ENCODE measurements at regions not wholly inside any gene's neighbourhood (a gene's known extent, or its start where the extent isn't known, plus 50 kb on each side); places are given as distances from the start of the nearest gene placed in this dataset.

DNA sequence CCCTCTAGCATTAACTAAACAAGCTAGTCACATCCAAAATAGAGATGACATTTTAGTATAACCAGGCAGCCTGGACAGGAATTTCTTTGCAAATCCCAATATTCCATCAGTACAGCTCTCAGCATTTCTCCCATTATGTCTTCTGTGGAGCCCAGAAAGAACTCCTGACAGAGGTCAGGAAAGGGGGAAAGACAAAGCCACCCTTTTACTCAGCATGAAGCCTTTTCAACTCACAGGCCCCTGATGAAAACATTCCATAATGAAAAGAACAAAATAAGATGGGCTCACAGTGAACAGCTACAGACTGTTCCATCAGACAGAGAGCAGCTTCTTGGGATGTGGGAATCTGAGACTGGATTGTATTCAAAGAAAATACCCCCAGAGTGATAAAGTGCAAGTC is 80.6 kb downstream of the TEX35 start:
- Histone ChIP-seq H4K91ac (replicated peaks; ENCODE audit: insufficient read length, low read length) (no peak overlapping the region), H3K9me3 (ENCODE audit: insufficient read depth in 2 of 2, low read depth in 1 of 2, low read length in 1 of 2) (peaks cover 0 to 3% of the 10 kb centered on the region in 2 experiments; a peak in 1 of 4 replicates), H3K9ac (replicated peaks in 1 of 4; ENCODE audit: extremely low read depth in 1 of 4, low read depth in 3 of 4, low read length in 3 of 4) (no peak overlapping the region), H3K27me3 (replicated peaks in 1 of 4; ENCODE audit: control insufficient read depth in 3 of 4, extremely low read depth in 1 of 4, insufficient read depth in 3 of 4, low read length in 3 of 4) (peaks cover 0 to 3% (median 0%) of the 10 kb centered on the region in 4 experiments; a peak in 1 of 7 replicates), H2BK5ac (ENCODE audit: low read depth, low read length) (no peak overlapping the region), H2BK120ac (replicated peaks; ENCODE audit: low read depth, low read length) (no peak overlapping the region), H4K20me1 (replicated peaks in 1 of 2; ENCODE audit: control insufficient read depth in 1 of 2, insufficient read depth in 2 of 2, low read length in 2 of 2) (no peaks in the 10 kb centered on the region), H3K4ac (replicated peaks; ENCODE audit: insufficient read length, low read depth, low read length) (no peak overlapping the region), H3K36me3 (ENCODE audit: control insufficient read depth in 2 of 4, insufficient read depth in 4 of 4, low read length in 3 of 4) (no peaks in the 10 kb centered on the region), H3K56ac (replicated peaks; ENCODE audit: insufficient read length, low read depth, low read length) (no peak overlapping the region), H3K4me2 (ENCODE audit: insufficient read depth in 1 of 2, low read depth in 2 of 2, low read length in 2 of 2) (no peak overlapping the region), H3K79me1 (ENCODE audit: low read depth, low read length) (no peaks in the 10 kb centered on the region), H3K23ac (ENCODE audit: insufficient read length) (no peak overlapping the region), H3K23me2 (ENCODE audit: low read depth, low read length) (no peaks in the 10 kb centered on the region), H3K18ac (ENCODE audit: extremely low read depth, low read length) (no peak overlapping the region), H3K14ac (ENCODE audit: insufficient read length) (no peak overlapping the region), H3K4me3 (ENCODE audit: extremely low read depth in 1 of 4, insufficient read depth in 2 of 4, low read depth in 3 of 4, low read length in 4 of 4) (no peak overlapping the region), H2AK5ac (ENCODE audit: low read depth, low read length) (no peak overlapping the region), H2BK20ac (ENCODE audit: low read length) (no peak overlapping the region), H3K27ac (ENCODE audit: low read depth, low read length) (no peak overlapping the region), H2BK15ac (ENCODE audit: low read length) (no peak overlapping the region), H3K79me2 (ENCODE audit: control insufficient read depth in 1 of 2, insufficient read depth in 2 of 2, low read length in 2 of 2) (no peaks in the 10 kb centered on the region), H4K5ac (ENCODE audit: insufficient read length, low read depth, low read length) (no peak overlapping the region), H3K4me1 (replicated peaks in 1 of 4; ENCODE audit: control insufficient read depth in 3 of 4, insufficient read depth in 4 of 4, low read length in 3 of 4) (0 out of 7 replicates have a peak, but pooled peaks cover 0 to 2% (median 0%) of the 10 kb centered on the region in 4 experiments), H2BK12ac (ENCODE audit: low read depth, low read length) (no peak overlapping the region), H2AFZ (ENCODE audit: low read length) (no peak overlapping the region), H4K8ac (ENCODE audit: extremely low read depth, insufficient read depth, low read length) (no peak overlapping the region)
- ChIA-PET POLR2A (ENCODE audit: partially characterized antibody) (interaction anchor here (1.0 kb wide), 1 partner anchor 26 kb away, joined by 3 read pairs; no protein-coding TSS in a partner anchor), CTCF (ENCODE audit: partially characterized antibody) (interaction anchor here (0.7 to 1.2 kb wide), 4 partner anchors 12 to 141 kb away, joined by 3 read pairs; no protein-coding TSS in a partner anchor)
- TF ChIP-seq CREB1 (IDR thresholded peaks at IDR 0.05): no peak
- TF ChIP-seq CBX5 (IDR thresholded peaks at IDR 0.05; ENCODE audit: low read depth, low read length): no peak
- TF ChIP-seq CEBPB (IDR thresholded peaks at IDR 0.05; ENCODE audit: low read depth, low read length): no peak
- no peak for TF ChIP-seq RAD21 (IDR thresholded peaks at IDR 0.05 in 1 of 2, conservative IDR thresholded peaks at IDR 0.05 in 1 of 2; ENCODE audit: low read depth in 2 of 2, low read length in 2 of 2)
- TF ChIP-seq PHF8 (conservative IDR thresholded peaks at IDR 0.05; ENCODE audit: low read depth, low read length): no peak
- TF ChIP-seq RFX5 (IDR thresholded peaks at IDR 0.05; ENCODE audit: borderline replicate concordance, low read depth, low read length): no peak
- TF ChIP-seq JUN (IDR thresholded peaks at IDR 0.05; ENCODE audit: low read depth, low read length): no peak
- no peak for TF ChIP-seq TBP (IDR thresholded peaks at IDR 0.05; ENCODE audit: low read depth, low read length)
- no peak for TF ChIP-seq CTBP2 (IDR thresholded peaks at IDR 0.05; ENCODE audit: borderline replicate concordance, insufficient read depth, insufficient read length, low read length)
- no peak for TF ChIP-seq RBBP5 (IDR thresholded peaks at IDR 0.05; ENCODE audit: borderline replicate concordance, low read depth, low read length)
- no peak for TF ChIP-seq POLR2AphosphoS5 (IDR thresholded peaks at IDR 0.05; ENCODE audit: low read depth, low read length)
- TF ChIP-seq SUZ12 (IDR thresholded peaks at IDR 0.05; ENCODE audit: low read length): no peak
- no peak for TF ChIP-seq JUND (IDR thresholded peaks at IDR 0.05; ENCODE audit: low read length)
- no peak for TF ChIP-seq RXRA (IDR thresholded peaks at IDR 0.05; ENCODE audit: insufficient read depth, low read depth, low read length)
- no peak for TF ChIP-seq CBX8 (IDR thresholded peaks at IDR 0.05; ENCODE audit: borderline replicate concordance, low read depth, low read length)
- TF ChIP-seq ASH2L (IDR thresholded peaks at IDR 0.05; ENCODE audit: low read length): no peak
- DNase-seq (ENCODE audit: low read depth in 1 of 2, low spot score in 2 of 2) (no peak), FAIRE-seq (no peak)
